Trophoblast cell (in vitro differentiated cells and primary cell): ENCODE measurements at regions not wholly inside any gene's neighbourhood (a gene's known extent, or its start where the extent isn't known, plus 50 kb on each side); places are given as distances from the start of the nearest gene placed in this dataset.
"Not testable (repeated sequence)": the region's sequence is repeated elsewhere in the genome, so short reads cannot be mapped to it uniquely, and the experiment has no call there.

Source experiments
- DNase-seq, 2 donors: peaks; one replicate each; pipeline ENCODE4 v3.0.0-alpha.2; 2016
- H2AFZ ChIP-seq: 2 replicates; pipeline ENCODE4 v1.6.1; 2013; ENCODE audit warnings: low read length, moderate library complexity, mild to moderate bottlenecking; ENCODE audit not compliant: insufficient read depth, poor library complexity
- H2AK5ac ChIP-seq: 2 replicates; pipeline ENCODE4 v1.6.1; 2013; ENCODE audit warnings: mild to moderate bottlenecking, low read length
- H2BK120ac ChIP-seq: 2 replicates; pipeline ENCODE4 v1.6.1; 2013; ENCODE audit warnings: low read length, mild to moderate bottlenecking, moderate library complexity; ENCODE audit not compliant: insufficient read depth, poor library complexity
- H2BK12ac ChIP-seq: 2 replicates; pipeline ENCODE4 v1.6.1; 2013; ENCODE audit warnings: mild to moderate bottlenecking, low read length, moderate library complexity
- H2BK5ac ChIP-seq: 2 replicates; pipeline ENCODE4 v1.6.1; 2013; ENCODE audit warnings: low read length, low read depth, moderate library complexity, mild to moderate bottlenecking; ENCODE audit not compliant: poor library complexity
- H3K14ac ChIP-seq: 2 replicates; pipeline ENCODE4 v1.6.1; 2013; ENCODE audit warnings: mild to moderate bottlenecking, low read length
- H3K18ac ChIP-seq: 2 replicates; pipeline ENCODE4 v1.6.1; 2013; ENCODE audit warnings: mild to moderate bottlenecking, low read length
- H3K23ac ChIP-seq: 2 replicates; pipeline ENCODE4 v1.6.1; 2013; ENCODE audit warnings: low read length
- H3K27ac ChIP-seq: 2 replicates; pipeline ENCODE4 v1.5.1; 2013; ENCODE audit warnings: low read depth, mild to moderate bottlenecking, inconsistent platforms, low read length, moderate library complexity
- H3K27me3 ChIP-seq: 2 replicates; pipeline ENCODE4 v1.6.1; 2013; ENCODE audit warnings: inconsistent platforms, mild to moderate bottlenecking, low read length, moderate library complexity; ENCODE audit not compliant: insufficient read depth
- H3K36me3 ChIP-seq, 2 experiments: 1 replicate in 1 of 2; 2 replicates in 1 of 2; pipeline ENCODE4 v1.6.1; 2013; ENCODE audit warnings: low read length in 2 of 2, mild to moderate bottlenecking in 2 of 2, moderate library complexity in 1 of 2; ENCODE audit not compliant: insufficient read depth in 2 of 2, control insufficient read depth in 1 of 2
- H3K4ac ChIP-seq: 2 replicates; pipeline ENCODE4 v1.6.1; 2013; ENCODE audit warnings: low read depth, mild to moderate bottlenecking, low read length, moderate library complexity
- H3K4me1 ChIP-seq, 2 experiments: 1 replicate in 1 of 2; 2 replicates in 1 of 2; pipeline ENCODE4 v1.6.1; 2013; ENCODE audit warnings: low read length in 2 of 2, mild to moderate bottlenecking in 2 of 2, moderate library complexity in 1 of 2; ENCODE audit not compliant: insufficient read depth in 2 of 2, control insufficient read depth in 1 of 2
- H3K4me2 ChIP-seq: 2 replicates; pipeline ENCODE4 v1.6.1; 2013; ENCODE audit warnings: inconsistent platforms, mild to moderate bottlenecking, low read length, moderate library complexity
- H3K4me3 ChIP-seq: 2 replicates; pipeline ENCODE4 v1.5.1; 2013; ENCODE audit warnings: mild to moderate bottlenecking, low read depth, low read length, inconsistent platforms
- H3K79me1 ChIP-seq: one replicate; pipeline ENCODE4 v1.6.1; 2013; ENCODE audit warnings: low read length
- H3K79me2 ChIP-seq: 2 replicates; pipeline ENCODE4 v1.6.1; 2013; ENCODE audit warnings: low read length, mild to moderate bottlenecking; ENCODE audit not compliant: control insufficient read depth, insufficient read depth, poor library complexity
- H3K9ac ChIP-seq: 2 replicates; pipeline ENCODE4 v1.6.1; 2013; ENCODE audit warnings: mild to moderate bottlenecking, low read length
- H3K9me3 ChIP-seq: 2 replicates; pipeline ENCODE4 v1.6.1; 2013; ENCODE audit warnings: low read depth, mild to moderate bottlenecking, control low read depth, inconsistent platforms, low read length; ENCODE audit not compliant: insufficient read depth
- H4K12ac ChIP-seq: 2 replicates; pipeline ENCODE4 v1.6.1; 2013; ENCODE audit warnings: low read depth, mild to moderate bottlenecking, low read length, moderate library complexity
- H4K8ac ChIP-seq: 2 replicates; pipeline ENCODE4 v1.6.1; 2013; ENCODE audit warnings: low read depth, mild to moderate bottlenecking, low read length, moderate library complexity
- H4K91ac ChIP-seq: one replicate; pipeline ENCODE4 v1.6.1; 2013; ENCODE audit warnings: low read depth, mild to moderate bottlenecking, low read length, moderate library complexity
- WGBS: extraction: QIAGEN DNeasy Blood & Tissue Kit; methylation state at CpG from one replicate; pipeline ENCODE4 v1.1.7; 2013; ENCODE audit warnings: missing lambda C conversion rate; ENCODE audit not compliant: insufficient read length, insufficient coverage; ENCODE audit errors: extremely low coverage; 5-methylcytosine and 5-hydroxymethylcytosine counted together

GRCh38 chr2:91536549-91537263 lies 2845.2 kb downstream of the RPIA start:
- not testable (repeated sequence) for H3K79me2 ChIP-seq, H2AK5ac ChIP-seq, H3K18ac ChIP-seq, H3K4me2 ChIP-seq, H3K23ac ChIP-seq, H2BK120ac ChIP-seq, H3K79me1 ChIP-seq, H4K91ac ChIP-seq, H3K4me3 ChIP-seq, H3K4me1 ChIP-seq, H4K12ac ChIP-seq, H2BK12ac ChIP-seq, DNase-seq, H3K36me3 ChIP-seq, H3K14ac ChIP-seq, H2AFZ ChIP-seq, H3K27ac ChIP-seq, H3K4ac ChIP-seq, H4K8ac ChIP-seq, H3K9ac ChIP-seq, H2BK5ac ChIP-seq, H3K27me3 ChIP-seq, H3K9me3 ChIP-seq
- no CpG with 5 or more reads among the region's 17 CpGs for WGBS

GRCh38 chr2:91549316-91549715 lies 2857.8 kb downstream of the RPIA start:
- H3K23ac ChIP-seq, H3K79me1 ChIP-seq, DNase-seq, H3K9me3 ChIP-seq, H3K9ac ChIP-seq, H3K18ac ChIP-seq, H2BK5ac ChIP-seq, H3K27ac ChIP-seq, H4K12ac ChIP-seq, H3K4me3 ChIP-seq, H2BK12ac ChIP-seq, H2AFZ ChIP-seq, H3K36me3 ChIP-seq, H3K4me1 ChIP-seq, H3K4ac ChIP-seq, H4K91ac ChIP-seq, H3K4me2 ChIP-seq, H3K27me3 ChIP-seq, H3K14ac ChIP-seq, H4K8ac ChIP-seq, H3K79me2 ChIP-seq, H2AK5ac ChIP-seq, H2BK120ac ChIP-seq: not testable (repeated sequence)
- WGBS, result no CpG with 5 or more reads among the region's 6 CpGs

GRCh38 chr2:91558234-91558633 lies 2866.8 kb downstream of the RPIA start:
- H4K8ac ChIP-seq, H3K4me1 ChIP-seq, H4K91ac ChIP-seq, H3K4me3 ChIP-seq, DNase-seq, H3K9me3 ChIP-seq, H3K23ac ChIP-seq, H3K36me3 ChIP-seq, H3K79me2 ChIP-seq, H2AK5ac ChIP-seq, H3K27ac ChIP-seq, H2AFZ ChIP-seq, H2BK120ac ChIP-seq, H3K9ac ChIP-seq, H4K12ac ChIP-seq, H3K27me3 ChIP-seq, H3K18ac ChIP-seq, H2BK5ac ChIP-seq, H3K4me2 ChIP-seq, H2BK12ac ChIP-seq, H3K4ac ChIP-seq, H3K79me1 ChIP-seq, H3K14ac ChIP-seq: not testable (repeated sequence)

GRCh38 chr2:91559269-91559668 lies 2867.8 kb downstream of the RPIA start:
- not testable (repeated sequence) for H3K4me1 ChIP-seq, H3K36me3 ChIP-seq, H4K8ac ChIP-seq, H3K4me2 ChIP-seq, H2AFZ ChIP-seq, H2AK5ac ChIP-seq, H3K27ac ChIP-seq, H3K4ac ChIP-seq, H3K9ac ChIP-seq, H4K12ac ChIP-seq, H3K27me3 ChIP-seq, DNase-seq, H3K23ac ChIP-seq, H2BK120ac ChIP-seq, H3K9me3 ChIP-seq, H3K79me2 ChIP-seq, H3K14ac ChIP-seq, H2BK5ac ChIP-seq, H3K18ac ChIP-seq, H4K91ac ChIP-seq, H3K79me1 ChIP-seq, H2BK12ac ChIP-seq, H3K4me3 ChIP-seq
- WGBS, result no CpG with 5 or more reads among the region's 1 CpG
